Dermis microvascular lymphatic vessel endothelial cell (primary cell): ENCODE measurements at regions not wholly inside any gene's neighbourhood (a gene's known extent, or its start where the extent isn't known, plus 50 kb on each side); places are given as distances from the start of the nearest gene placed in this dataset.
A peak's percentile ranks its signal among the peaks of the same experiment; 100 is the strongest.
"Not testable (repeated sequence)": the region's sequence is repeated elsewhere in the genome, so short reads cannot be mapped to it uniquely, and the experiment has no call there.

Experiments
- DNase-seq, 2 donors: peaks; one replicate each; pipeline versions ENCODE4 v3.0.0 to v3.0.0-alpha.2; 2010; ENCODE audit warnings: low read depth in 2 of 2

DNA sequence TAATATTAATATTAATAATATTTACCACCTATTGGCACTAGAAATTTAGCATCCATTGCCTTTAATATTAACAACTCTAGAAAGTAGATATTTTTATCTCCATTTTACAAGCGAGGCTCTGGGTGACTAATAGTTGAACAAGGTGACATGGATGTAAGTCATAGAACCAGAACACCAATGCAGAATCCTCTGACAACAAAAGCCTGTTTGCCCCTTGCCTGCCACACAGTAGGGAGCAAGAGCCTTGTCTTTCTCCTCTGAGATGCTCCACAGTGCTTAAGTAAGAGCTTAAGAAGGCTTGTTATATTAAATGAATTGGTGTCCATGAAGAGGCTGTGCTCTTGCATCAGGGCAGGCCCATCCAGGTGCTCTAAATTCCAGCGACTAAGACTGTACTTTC is 51.2 kb upstream of the LBX1 start:
- no peak for DNase-seq

DNA sequence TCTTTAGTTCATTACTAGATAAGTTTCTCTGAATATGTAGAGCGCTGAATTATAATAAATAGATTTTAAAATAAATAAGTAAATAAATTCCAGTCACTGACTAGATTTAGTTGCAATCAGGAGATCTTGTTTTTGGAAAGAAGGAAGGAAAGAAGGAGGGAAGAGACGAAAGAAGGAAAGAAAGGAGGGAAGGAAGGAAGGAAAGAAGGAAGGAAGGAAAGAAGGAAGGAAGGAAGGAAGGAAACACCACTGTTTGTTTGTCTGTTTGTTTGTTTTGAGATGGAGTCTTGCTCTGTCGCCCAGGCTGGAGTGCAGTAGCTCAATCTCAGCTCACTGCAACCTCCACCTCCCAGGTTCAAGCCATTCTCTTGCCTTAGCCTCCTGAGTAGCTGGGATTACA is 51.7 kb upstream of the LBX1 start:
- not testable (repeated sequence) for DNase-seq

DNA sequence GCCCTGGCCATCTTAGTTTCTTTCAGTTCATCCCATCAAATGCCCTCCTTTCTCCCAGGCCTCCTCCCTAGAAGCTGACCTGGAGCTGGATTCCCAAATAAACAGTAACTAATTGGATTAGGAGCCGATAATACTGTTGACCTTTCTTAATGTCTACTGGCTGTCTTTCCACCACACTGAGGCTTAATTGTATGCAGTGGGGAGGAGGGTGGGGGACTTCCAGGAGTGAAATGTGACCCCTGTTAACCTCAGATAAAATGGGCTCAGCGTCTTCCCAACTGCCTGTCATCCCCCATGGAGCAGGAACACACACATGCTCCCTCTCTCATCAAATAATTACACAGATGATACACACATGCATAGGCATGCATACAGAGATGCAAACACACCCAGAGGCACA is 53.7 kb upstream of the LBX1 start:
- DNase-seq: no peak

DNA sequence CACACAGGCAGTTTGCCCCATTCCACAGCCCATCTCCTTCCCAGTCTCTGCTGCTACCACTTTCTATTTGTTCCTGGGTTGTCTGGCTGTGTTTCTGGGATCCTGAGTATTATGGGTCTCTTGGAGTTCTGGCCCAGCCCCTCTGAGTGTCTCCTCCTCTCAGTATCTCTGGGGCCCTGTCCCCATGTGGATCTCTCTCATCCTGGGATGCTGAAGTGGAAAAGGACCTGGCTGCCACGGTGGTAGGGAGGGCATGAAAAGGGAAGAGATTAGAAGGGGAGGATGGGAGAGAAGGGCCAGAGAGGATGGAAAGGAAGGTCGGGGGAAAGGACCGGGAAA is 54.5 kb upstream of the LBX1 start:
- DNase-seq: no peak

DNA sequence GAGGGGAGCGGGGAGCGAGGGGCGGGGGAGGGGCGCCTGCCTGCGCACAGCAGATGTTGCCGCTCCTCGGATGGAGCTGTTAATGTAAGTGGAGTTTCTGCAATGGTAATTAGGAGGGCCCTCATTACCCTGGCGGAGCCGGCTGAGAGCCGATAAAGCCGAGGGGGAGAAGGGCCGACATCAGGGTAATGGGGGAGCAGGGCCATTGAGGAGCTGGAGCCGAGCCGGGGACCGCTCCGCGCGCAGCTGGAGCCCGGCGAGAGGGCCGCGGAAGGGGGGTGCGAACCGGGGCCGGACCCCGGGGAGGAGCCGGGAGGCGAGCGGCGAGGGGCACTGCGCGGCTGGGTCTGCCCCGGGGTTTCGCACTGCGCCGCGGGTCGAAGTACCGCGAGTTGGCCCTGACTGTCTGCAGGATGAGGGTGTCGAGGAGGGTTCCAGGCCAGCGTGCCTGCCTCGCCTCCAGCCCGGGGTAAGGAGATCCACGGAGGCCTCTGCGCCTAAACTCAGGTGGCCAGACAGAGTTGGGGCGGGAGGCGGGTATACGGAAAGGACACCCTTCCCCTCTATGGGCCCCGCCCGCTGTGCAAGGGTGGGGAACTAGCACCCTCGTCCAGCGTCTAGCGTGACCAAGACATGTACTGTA is 55.0 kb upstream of the LBX1 start:
- DNase-seq: no peak

DNA sequence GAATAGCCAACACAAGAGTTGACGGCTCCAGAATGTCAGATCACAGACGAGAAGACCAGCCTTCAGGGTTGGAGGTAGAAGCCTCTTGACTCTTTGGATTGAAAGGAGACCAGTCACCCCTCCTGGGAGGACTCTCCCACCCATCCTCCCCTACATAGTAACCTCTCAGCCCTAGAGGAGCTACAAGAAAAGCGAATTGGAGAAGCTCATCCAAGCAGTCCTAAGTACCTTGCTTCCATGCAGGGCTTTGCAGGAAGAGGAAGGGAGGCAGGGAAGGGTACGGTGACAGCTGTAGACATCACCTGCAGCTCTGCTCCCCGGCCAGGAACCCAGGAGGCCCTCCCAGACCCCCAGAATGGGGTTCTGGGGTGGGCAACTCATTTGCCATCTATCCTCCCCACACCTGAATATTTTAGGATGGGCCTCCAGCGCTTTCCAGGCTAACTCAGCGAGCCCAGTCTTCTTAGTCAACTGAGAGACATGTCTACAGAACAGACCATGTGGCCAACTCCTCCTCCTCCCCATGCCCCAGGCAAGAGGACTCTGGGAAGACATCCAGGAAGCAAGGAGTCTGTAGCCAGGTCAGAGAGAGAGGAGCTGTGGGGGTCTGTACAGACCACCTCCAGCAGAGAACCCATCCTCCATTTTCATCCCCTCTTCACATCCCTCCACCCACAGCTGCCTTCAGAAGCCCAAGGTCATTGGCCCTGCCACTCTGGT is 55.6 kb upstream of the LBX1 start:
- no peak for DNase-seq

DNA sequence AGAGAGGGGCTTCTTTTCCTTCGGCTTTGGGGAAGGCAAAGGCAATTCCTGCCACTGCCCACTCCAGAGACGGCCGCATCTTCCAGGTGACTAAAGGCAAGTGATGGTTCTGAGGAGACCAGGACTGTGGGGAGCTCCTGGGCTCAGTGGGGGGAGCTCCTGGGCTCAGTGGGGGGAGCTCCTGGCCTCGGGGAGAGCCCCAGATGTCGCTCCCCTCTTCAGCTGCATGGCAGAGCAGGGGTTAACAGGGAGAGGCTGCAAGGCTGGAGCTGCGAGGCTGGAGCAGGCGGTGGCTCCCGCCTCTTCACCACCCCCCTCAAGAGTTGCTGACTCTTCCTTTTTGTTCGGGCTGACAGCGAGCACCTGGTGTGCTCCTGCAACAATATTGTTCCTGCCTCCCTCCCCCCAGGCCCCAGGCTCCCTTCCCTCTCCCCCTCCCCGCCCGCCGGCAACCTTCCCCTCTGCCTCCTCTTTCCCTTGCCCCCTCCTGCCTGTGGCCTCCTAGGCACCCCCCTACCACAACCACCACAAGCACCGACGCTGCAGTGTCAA is 56.3 kb upstream of the LBX1 start:
- no peak for DNase-seq

DNA sequence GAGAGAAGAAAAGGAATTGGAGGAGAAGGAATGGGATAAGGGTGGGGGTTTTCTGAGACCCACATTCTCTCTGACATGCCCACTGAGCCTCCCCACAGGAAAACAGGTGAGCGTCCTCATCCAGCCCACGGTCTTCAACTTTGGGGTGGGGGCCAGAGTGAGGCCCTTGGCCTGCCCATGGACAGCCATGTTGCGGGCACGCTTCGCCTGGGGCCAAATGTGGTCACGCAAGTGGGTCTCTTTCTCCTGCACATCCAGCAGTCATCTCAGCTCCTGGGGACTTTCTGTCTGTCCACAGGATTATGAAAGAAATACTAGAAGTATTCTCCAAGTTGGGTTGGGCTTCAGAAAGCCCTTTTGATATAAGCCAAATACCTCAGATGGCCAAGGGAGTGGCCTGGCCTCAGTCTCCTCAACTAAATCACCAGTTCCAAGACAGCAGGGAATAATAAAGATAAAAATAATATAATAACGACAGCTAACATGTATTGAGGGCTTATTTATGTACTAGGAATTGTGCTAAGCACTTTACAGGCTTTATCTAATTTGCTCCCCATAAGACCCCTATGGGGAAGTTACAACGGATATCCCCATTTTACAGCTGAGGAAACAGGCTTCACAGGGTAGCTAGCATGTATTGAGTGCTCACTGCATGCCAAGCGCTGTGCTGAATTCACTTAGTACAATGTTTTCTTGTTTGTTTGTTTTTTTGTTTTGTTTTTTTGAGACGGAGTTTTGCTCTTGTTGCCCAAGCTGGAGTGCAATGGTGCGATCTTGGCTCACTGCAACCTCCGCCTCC is 57.2 kb upstream of the LBX1 start:
- DNase-seq: no peak

DNA sequence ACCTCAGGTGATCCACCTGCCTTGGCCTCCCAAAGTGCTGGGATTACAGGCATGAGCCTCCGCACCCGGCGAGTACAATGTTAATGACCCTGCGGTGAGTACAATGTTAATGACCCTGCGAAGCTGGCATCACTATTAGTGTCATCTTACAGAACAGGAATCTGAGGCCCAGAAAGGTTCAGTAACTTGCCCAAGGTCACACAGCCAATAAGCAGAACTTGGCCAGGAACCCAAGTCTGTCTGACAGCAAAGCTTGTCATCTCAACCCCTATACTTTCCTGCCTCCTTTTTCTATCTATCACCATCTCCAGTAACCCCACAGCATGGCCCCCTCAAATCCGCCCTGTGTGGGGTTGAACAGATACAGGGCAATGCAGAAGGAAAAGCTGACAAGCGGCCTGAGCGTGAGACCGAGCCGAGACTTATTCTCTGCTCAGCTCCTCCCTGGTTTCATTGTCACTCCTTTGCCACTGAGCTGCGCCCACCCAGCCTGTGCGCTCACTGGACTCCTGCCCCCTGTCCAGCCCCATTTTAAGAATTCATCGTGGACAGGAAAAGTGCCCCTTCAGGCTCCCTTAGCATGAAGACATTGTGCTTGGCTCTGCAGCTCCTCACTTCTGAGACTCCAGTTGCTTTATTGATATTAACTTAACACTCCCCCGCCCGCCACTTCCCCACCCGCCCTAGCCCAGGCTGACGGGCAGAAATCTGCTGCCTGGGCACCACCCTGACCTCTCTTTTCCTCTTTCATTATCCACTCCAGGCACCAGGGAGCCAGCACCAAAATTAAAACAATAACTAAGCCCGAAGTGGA is 58.1 kb upstream of the LBX1 start:
- no peak for DNase-seq

DNA sequence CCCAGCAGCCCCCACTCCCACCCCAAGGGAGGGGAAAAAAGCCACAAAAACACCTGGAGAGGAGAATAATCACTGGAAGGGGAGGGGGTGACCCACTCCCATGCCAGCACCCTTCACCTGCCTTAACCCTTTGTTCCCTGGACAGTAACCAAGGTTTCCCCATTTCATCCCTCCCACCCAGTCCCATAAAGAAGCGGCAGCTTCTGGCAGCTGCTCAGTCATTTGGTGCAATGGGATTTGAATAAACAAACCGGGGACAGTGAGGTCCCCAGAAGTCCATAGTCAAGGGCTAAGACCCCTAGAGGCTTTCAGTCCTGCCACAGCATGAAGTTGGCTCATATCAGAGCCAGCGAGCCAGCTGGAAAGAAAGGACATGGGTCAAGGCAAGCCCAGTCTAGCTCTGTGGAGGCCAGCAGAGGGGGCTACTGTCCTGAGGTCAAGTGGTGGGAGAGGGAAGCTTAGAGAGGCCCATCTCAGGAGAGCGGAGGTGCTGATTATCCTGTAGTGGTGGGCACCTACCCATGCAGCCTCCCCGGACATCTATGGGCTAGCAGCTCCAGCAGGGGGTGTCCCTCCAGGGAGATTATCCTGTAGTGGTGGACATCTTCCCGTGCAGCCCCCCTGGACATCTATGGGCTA is 58.9 kb upstream of the LBX1 start:
- peak; percentile 12 to 52 for DNase-seq

DNA sequence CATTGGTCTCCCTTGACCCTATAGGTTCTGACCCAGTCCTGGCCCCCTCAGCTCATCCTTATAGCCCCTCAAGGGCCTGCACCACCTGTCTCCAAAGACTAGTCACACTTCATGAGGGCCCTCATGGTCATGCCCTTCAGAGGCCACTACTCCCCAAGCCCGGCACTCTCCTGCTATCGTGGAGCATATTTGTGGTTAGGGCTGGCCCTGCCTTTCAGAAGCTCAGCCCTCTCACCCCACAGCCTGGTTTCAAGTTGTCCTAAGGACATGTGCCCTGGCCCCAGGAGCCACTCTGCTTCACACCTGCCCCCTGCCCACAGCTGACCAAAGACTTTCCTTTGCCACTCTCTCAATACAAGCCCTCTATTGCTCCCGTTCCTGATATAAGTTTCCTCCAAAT is 60.3 kb upstream of the LBX1 start:
- no peak for DNase-seq

DNA sequence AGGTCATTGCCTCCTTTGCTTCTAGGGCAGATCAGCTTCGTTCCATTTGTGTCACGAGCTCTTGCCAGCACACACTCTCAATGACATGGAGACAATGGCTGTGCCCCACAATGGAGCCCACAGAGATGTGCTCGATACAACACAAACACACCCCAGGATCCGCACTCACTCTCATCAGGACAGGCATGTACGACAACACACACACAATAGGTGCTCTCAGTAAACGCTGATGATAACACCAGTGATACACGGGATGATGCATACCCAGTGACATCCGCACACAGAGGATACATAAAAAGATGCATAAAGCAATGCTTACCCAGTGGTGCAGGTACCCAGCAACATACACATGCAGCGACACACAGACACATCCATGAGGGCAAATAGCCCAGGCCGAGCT is 61.2 kb upstream of the LBX1 start:
- no peak for DNase-seq

DNA sequence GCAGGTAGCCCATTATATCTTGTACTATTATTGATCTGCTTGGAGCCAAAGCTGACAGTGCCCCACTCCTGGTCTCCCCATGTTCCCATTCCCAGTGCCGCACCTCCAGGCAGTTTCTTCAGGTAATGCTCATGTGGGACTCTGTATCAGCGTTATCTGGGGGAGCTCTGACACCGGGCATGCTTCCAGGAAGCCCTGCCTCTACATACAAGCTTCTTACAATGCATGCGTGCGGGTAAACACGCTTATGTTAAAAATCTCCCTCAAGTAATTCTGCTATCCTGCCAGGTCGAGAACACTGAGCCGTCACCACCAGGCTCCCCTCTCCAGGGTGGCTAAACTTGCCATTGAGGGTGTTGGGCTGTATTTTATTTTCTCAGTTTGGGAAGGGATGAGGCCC is 61.6 kb upstream of the LBX1 start:
- no peak for DNase-seq

DNA sequence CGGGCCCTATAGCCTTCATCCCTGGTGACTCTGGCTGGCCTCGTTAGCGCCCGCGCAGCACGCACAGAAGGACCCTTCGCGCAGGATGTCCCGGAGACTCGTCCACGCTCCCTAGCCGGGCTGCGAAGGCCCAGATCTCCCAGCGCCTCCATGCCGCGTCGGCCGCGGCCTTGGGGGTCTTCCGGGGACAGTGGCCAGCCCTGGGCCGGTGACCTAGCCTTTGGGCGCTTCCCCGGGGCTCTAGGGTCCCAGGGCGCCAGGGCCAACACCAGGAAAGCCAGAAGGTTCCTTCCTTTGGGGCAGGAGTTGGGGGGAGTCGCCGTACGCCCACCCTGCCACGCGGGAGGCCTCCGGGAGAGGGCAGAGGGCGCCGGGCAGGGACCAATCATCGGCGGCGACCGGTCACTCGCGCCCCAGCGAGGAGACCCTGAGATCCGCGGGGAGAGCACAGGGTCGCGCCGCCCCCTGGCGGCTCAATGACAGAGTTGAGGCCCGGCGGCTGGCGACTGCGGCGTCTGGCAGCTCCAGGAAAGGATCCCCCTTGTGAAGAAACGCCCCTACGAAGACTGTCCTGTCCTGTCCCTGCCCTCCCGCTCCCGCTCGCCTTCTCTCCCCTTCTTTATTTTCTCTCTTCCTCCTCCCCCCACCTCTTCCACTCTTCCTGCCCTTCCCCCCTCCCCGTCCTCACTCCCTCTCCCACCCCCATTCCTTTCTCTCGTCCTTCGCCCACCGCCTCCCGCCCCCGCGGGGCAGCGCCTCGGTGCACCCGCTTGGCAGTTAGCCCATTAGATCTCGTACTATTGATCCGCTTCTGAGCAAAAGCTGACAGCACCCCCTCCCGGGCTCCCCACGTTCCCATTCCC is 62.3 kb upstream of the LBX1 start:
- peak in 1 of 2 donors; percentile 52 for DNase-seq

DNA sequence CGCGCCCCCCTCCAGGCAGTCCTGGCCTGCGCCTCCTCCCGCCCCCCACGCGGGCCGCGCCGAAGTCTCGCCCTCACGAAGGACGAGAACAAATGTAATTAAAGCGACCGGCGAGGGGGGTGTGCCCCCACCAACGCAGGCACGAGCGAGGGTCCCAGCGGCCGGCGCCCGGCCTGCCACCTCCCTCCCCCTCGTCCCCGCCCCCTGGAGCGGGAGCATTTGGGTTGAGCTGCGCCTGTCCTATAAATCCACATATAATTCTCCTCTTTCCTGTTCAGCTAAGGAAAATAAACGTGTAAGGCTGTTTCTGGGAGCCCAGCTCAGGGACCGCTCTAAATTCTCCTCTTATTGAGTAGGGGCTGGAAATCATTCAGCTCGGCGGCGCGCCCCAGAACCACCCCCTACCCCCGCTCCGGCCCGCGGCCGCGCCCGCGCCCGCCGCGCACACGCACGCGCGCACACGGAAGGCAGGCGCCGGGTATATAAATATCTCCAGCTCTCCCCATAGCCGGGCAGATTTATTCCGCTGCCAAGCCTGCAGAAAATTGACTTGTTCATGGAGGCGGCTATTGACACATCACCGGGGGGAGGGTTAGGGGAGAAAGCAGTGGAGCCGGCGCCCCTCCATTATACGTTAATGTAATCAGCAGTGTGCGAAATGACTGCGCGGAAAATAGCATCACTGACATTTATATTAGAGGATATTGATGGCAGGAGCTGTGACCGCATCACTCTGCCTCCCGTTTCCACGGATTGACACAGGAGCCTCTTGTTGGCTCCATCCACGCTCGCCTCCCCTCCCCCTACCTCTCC is 61.6 kb upstream of the BTRC start:
- DNase-seq: peak in 1 of 2 donors; percentile 10

DNA sequence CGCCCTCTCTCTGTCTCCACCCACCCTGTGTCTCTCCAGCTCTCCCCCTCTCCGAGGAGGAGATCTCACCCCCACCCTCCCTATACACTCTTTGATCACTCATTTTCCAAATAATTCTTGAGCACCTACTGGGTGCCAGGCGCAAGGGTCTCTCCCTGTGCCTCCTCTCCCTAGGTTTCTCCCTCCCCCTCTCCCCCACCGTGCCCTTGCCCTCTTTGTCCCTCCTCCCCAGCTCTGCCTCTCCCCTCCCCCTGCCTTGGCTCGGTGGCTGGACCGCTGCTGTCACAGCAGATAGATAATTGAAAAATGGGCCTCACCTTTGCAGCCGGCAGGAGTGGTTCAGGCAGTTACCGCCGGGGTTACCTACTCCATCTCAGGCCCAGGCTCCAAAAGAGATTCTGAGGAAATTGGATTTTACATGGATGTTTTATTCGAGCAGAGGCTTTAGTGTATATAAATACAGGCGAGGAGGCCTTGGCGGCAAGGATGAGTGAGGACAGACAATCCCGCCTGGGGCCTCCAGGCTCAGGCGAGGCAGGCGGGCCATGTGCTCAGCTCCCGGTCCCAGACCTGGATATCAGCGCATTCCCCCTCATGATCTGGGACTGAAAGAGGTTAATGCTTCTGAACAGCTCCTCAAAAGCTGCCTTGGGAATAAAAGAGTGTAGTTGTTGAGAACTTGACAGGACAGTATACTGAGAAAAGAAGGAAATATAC is 60.8 kb upstream of the BTRC start:
- DNase-seq: no peak

DNA sequence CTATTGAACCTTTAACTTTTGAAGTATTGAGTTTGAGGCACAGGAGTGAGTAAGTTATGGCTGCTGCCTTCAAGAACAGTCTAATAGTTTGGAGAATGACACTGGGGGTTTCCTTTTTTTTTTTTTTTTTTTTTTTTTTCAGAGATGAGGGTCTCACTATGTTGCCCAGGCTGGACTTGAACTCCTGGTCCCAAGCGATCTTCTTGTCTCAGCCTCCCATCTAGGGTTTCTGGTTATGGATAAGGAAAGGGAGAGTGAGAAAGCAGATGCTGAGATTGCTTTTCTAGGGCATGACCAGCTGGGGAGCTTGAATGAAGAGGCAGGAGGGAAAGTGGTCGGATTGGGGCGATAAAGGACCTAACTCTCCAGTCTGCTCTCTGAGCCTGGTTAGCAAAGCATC is 59.9 kb upstream of the BTRC start:
- no peak for DNase-seq

DNA sequence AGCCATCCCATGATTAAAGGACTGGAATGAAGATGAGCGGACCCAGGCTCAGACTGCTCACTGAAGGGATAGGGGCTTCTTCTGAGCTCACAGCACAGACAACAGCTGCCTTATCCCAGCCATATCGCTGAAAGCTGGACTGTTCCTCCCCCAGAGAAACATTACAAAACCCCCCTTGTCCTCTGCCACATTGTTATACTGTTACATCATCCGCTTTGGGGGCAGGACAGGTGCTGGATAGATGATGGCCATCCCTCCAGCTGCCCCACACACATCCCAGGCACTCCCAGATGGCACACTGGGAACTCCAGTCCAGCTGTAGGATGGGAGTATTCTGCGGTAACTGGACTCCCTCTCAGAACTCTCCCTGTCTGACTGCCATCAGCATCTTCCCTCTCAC is 58.7 kb upstream of the BTRC start:
- no peak for DNase-seq
